ENCODE measurements at regions not wholly inside any gene's neighbourhood (a gene's known extent, or its start where the extent isn't known, plus 50 kb on each side); places are given as distances from the start of the nearest gene placed in this dataset.

- TF ChIP-seq CTCF (IDR thresholded peaks at IDR 0.05) (no peak), POLR2AphosphoS5 (IDR thresholded peaks at IDR 0.05) (no peak)
These were observed 89.8 kb downstream of the PTTG1 start for GRCh38 chr5:160511280-160511929.

All from breast epithelium (tissue), 3 donors.